Activated naive CD8-positive, alpha-beta T cell treated with anti-CD3 and anti-CD28 coated beads, Interleukin-2, amount 10 ng/mL, durations not matched to agents 7 days and 5 days (primary cell): ENCODE measurements at regions not wholly inside any gene's neighbourhood (a gene's known extent, or its start where the extent isn't known, plus 50 kb on each side); places are given as distances from the start of the nearest gene placed in this dataset.
"Not testable (repeated sequence)": the region's sequence is repeated elsewhere in the genome, so short reads cannot be mapped to it uniquely, and the experiment has no call there.

Experiments used
- ATAC-seq: fragments of 150-1000 bp; cut with Tn5 transposase; one replicate; pipeline ENCODE4 v1.10.0; 2021; ENCODE audit warnings: low read depth, moderate library complexity
- POLR2A ChIA-PET: fragments of 350-600 bp; sonication (Branson Sonifier 250); formaldehyde crosslinking; loops from one replicate; lab custom pipeline; 2021; ENCODE audit warnings: antibody characterized with exemption; lab: Charles Lee
- DNase-seq: peaks from one replicate; pipeline ENCODE4 v3.0.0; 2021
- H3K27ac Mint-ChIP-seq: one replicate; pipeline ENCODE4 v1.8.0; 2022; ENCODE audit warnings: mild to moderate bottlenecking, mixed read lengths
- H3K27me3 Mint-ChIP-seq: one replicate; pipeline ENCODE4 v1.8.0; 2022; ENCODE audit warnings: mild to moderate bottlenecking, moderate library complexity, mixed read lengths
- H3K36me3 Mint-ChIP-seq: one replicate; pipeline ENCODE4 v1.8.0; 2021; ENCODE audit warnings: mild to moderate bottlenecking, mixed read lengths
- H3K4me1 Mint-ChIP-seq: one replicate; pipeline ENCODE4 v1.8.0; 2021; ENCODE audit warnings: mixed read lengths
- H3K4me3 Mint-ChIP-seq: one replicate; pipeline ENCODE4 v1.8.0; 2022; ENCODE audit warnings: mild to moderate bottlenecking, moderate library complexity, mixed read lengths
- H3K9me3 Mint-ChIP-seq: one replicate; pipeline ENCODE4 v1.8.0; 2021; ENCODE audit warnings: mixed read lengths

DNA sequence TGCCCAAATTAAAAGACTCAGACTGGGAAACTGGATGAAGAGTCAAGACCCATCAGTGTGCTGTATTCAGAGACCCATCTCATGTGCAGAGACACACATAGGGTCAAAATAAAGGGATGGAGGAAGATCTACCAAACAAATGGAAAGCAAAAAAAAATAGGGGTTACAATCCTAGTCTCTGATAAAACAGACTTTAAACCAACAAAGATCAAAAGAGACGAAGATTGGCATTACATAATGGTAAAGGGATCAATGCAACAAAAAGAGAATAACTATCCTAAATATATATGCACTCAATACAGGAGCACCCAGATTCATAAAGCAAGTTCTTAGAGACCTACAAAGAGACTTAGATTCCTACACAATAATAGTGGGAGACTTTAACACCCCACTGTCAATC is 813.0 kb downstream of the SLC6A15 start:
- POLR2A ChIA-PET, ATAC-seq, H3K27me3 Mint-ChIP-seq, DNase-seq, H3K36me3 Mint-ChIP-seq, H3K4me3 Mint-ChIP-seq, H3K27ac Mint-ChIP-seq, H3K4me1 Mint-ChIP-seq: not testable (repeated sequence)
- H3K9me3 Mint-ChIP-seq: peaks cover 19% of the 10 kb centered on the region

- POLR2A ChIA-PET: no interaction called here
- Mint-ChIP-seq H3K27ac (no peak overlapping the region), H3K4me1 (no peaks in the 10 kb centered on the region), H3K27me3 (no peaks in the 10 kb centered on the region), H3K4me3 (no peak overlapping the region), H3K36me3 (no peaks in the 10 kb centered on the region), H3K9me3 (peaks cover 5% of the 10 kb centered on the region)
- DNase-seq: no peak
- no peak for ATAC-seq
These were observed 820.9 kb downstream of the SLC6A15 start for GRCh38 chr12:84091651-84092050.

DNA sequence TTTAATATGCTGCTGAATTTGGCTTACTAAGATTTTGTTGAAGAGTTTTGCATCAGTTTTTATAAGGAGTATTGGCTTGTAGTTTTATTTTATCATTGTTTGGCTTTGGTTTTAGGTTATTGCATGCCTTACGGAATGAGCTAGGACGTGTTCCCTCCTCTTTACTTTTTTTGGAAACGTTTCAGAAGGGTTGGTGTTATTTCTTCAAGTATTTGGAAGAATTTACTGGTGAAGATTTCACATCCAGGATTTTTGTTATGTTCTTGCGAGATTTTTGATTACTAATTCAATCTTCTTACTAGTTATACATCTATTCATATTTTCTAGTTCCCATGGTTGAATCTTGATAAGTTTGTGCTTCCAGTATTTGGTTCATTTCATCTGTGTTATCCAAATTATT is 823.2 kb downstream of the SLC6A15 start:
- POLR2A ChIA-PET: no interaction called here
- no peak overlapping the region for H3K27ac Mint-ChIP-seq
- no peaks in the 10 kb centered on the region for H3K4me1 Mint-ChIP-seq
- DNase-seq: no peak
- no peak for ATAC-seq
- H3K4me3 Mint-ChIP-seq: no peak overlapping the region
- no peaks in the 10 kb centered on the region for H3K36me3 Mint-ChIP-seq
- no peaks in the 10 kb centered on the region for H3K27me3 Mint-ChIP-seq
- H3K9me3 Mint-ChIP-seq: peaks cover 5% of the 10 kb centered on the region

DNA sequence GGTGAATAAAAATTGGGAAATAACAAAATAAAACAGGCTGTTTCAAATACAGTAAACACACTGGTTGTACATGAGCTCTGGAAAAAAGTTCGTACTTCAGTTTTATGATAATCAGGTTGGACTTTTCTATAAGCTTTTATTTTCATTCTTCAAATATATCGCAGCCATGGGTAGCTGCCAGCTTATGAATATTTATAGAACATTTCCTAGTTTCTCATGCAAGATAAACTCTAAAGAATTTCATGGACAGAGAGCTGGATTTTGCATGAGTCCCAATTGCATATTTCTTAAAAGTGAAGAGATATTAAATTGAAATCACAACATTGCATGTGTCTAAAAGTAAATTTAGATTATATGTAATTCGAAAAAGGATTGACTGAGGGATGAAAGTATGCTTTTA is 827.6 kb downstream of the SLC6A15 start:
- Mint-ChIP-seq H3K27me3 (no peaks in the 10 kb centered on the region), H3K4me3 (no peak overlapping the region), H3K4me1 (no peaks in the 10 kb centered on the region), H3K36me3 (no peaks in the 10 kb centered on the region), H3K9me3 (peaks cover 2% of the 10 kb centered on the region), H3K27ac (no peak overlapping the region)
- POLR2A ChIA-PET: no interaction called here
- ATAC-seq (no peak), DNase-seq (no peak)

DNA sequence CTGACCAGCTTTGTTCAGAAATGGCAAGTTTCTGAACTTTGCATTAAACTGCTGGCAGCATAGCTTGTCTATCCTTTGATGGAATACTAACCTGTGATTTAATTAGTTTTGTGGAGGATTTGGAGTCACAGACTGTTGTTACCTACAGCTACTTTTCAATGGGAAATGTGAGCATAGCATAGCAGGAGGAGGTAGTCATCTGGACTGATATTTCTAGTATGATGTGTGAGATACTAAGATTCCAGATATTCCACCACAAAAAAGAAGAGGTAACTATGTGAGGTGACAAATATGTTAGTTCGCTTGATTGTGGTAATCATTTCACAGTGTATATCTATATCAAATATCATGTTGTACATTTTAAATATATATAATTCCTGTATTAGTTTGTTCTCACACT is 833.0 kb downstream of the SLC6A15 start:
- Mint-ChIP-seq H3K9me3 (no peaks in the 10 kb centered on the region), H3K36me3 (no peaks in the 10 kb centered on the region), H3K27me3 (no peaks in the 10 kb centered on the region), H3K4me3 (no peak overlapping the region), H3K4me1 (no peaks in the 10 kb centered on the region), H3K27ac (no peak overlapping the region)
- POLR2A ChIA-PET: no interaction called here
- DNase-seq: no peak
- no peak for ATAC-seq

- no peaks in the 10 kb centered on the region for H3K36me3 Mint-ChIP-seq
- ATAC-seq (no peak), DNase-seq (no peak)
- POLR2A ChIA-PET: no interaction called here
- H3K4me3 Mint-ChIP-seq: no peak overlapping the region
- peaks cover 2% of the 10 kb centered on the region for H3K9me3 Mint-ChIP-seq
- no peaks in the 10 kb centered on the region for H3K4me1 Mint-ChIP-seq
- H3K27ac Mint-ChIP-seq: no peak overlapping the region
- H3K27me3 Mint-ChIP-seq: no peaks in the 10 kb centered on the region
These were observed 834.9 kb downstream of the SLC6A15 start for GRCh38 chr12:84077679-84078078.

DNA sequence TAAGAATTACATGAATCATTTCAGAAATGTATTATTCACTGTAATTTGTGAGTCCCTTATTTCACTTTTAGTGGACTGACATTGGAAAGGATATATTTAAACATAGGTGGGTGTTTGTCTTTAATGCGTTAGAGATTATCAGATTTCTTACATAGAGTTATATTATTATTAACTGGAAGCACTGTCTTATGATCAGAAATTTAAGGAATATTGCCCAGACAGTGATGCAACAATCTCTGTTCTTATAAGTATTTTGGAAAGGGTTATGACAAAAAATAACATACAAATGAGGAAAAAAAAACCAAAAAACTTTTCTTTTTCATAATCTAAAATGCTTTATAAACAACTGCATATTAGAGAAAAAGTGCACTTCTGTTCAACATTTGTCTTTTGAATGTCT is 836.6 kb downstream of the SLC6A15 start:
- no peaks in the 10 kb centered on the region for H3K27me3 Mint-ChIP-seq
- DNase-seq (no peak), ATAC-seq (no peak)
- no peaks in the 10 kb centered on the region for H3K36me3 Mint-ChIP-seq
- H3K9me3 Mint-ChIP-seq: peaks cover 2% of the 10 kb centered on the region
- POLR2A ChIA-PET: no interaction called here
- H3K27ac Mint-ChIP-seq: no peak overlapping the region
- H3K4me3 Mint-ChIP-seq: no peak overlapping the region
- H3K4me1 Mint-ChIP-seq: no peaks in the 10 kb centered on the region

DNA sequence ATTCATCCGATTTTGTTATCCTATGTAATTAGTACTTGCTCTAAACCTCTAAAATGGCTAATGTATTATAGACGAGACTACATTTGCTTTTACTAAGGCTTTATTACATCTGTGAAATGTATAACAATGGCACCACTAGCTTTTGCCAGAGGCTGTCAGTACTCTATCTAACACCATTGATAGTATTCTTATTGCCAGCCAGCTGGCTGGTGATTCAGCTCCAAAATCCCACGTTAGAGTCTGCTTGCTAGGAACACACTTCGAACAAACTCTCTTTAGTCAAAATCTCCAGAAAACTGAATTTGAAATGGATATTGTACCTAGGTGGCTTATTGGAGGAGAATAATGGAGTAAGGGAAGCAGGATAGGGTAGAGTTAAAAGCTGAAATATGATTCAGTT is 839.2 kb downstream of the SLC6A15 start:
- H3K4me1 Mint-ChIP-seq: no peaks in the 10 kb centered on the region
- no peak overlapping the region for H3K27ac Mint-ChIP-seq
- no peaks in the 10 kb centered on the region for H3K27me3 Mint-ChIP-seq
- DNase-seq (no peak), ATAC-seq (no peak)
- H3K4me3 Mint-ChIP-seq: no peak overlapping the region
- POLR2A ChIA-PET: no interaction called here
- no peaks in the 10 kb centered on the region for H3K36me3 Mint-ChIP-seq
- peaks cover 4% of the 10 kb centered on the region for H3K9me3 Mint-ChIP-seq

GRCh38 chr12:84072961-84073360 is 839.6 kb downstream of the SLC6A15 start:
- DNase-seq: no peak
- no peak overlapping the region for H3K4me3 Mint-ChIP-seq
- no peaks in the 10 kb centered on the region for H3K4me1 Mint-ChIP-seq
- H3K27me3 Mint-ChIP-seq: no peaks in the 10 kb centered on the region
- no peaks in the 10 kb centered on the region for H3K36me3 Mint-ChIP-seq
- no peak for ATAC-seq
- no peak overlapping the region for H3K27ac Mint-ChIP-seq
- peaks cover 4% of the 10 kb centered on the region for H3K9me3 Mint-ChIP-seq
- POLR2A ChIA-PET: no interaction called here

DNA sequence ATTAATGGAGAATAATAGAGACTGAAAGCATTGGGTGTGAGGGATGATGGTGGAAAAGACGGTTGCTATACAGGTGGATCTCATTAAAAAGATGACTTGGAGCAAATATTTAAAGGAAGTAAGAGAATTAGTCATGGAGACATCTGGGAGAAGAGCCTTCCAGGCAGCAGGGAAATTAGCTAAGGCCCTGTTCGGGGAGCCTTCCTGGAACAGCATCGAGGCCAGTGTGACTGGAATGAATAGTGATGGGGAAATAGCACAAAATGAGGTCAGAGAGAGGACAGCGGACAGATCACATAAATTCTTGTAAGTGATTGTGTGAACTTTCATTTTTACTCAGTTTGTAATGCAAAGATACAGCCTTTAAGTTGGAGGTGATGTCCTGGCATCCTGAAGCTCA is 842.3 kb downstream of the SLC6A15 start:
- H3K27me3 Mint-ChIP-seq: no peaks in the 10 kb centered on the region
- no peaks in the 10 kb centered on the region for H3K36me3 Mint-ChIP-seq
- peaks cover 6% of the 10 kb centered on the region for H3K9me3 Mint-ChIP-seq
- H3K4me3 Mint-ChIP-seq: no peak overlapping the region
- ATAC-seq: no peak
- POLR2A ChIA-PET: no interaction called here
- no peaks in the 10 kb centered on the region for H3K4me1 Mint-ChIP-seq
- no peak for DNase-seq
- H3K27ac Mint-ChIP-seq: no peak overlapping the region

DNA sequence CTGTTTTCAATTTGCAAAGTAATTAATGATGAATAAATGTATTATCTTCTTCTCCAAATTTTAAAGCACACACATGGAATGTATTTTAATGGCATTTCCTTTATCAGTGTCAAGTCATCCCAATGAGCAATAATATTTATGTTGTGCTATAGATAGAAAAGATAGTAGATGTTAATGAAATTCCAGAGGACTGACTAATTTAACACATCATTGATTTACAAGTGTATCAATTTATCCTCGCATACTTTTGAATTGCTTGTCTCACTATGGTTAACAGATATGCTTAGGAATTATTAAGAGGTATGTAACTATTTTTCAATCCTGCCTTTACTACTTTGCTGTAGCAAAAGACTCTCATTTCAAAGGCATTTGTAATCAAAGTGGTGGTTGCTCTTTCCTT is 842.9 kb downstream of the SLC6A15 start:
- no peak for ATAC-seq
- Mint-ChIP-seq H3K36me3 (no peaks in the 10 kb centered on the region), H3K27me3 (no peaks in the 10 kb centered on the region), H3K4me1 (no peaks in the 10 kb centered on the region), H3K9me3 (peaks cover 6% of the 10 kb centered on the region), H3K27ac (no peak overlapping the region), H3K4me3 (no peak overlapping the region)
- DNase-seq: no peak
- POLR2A ChIA-PET: no interaction called here

DNA sequence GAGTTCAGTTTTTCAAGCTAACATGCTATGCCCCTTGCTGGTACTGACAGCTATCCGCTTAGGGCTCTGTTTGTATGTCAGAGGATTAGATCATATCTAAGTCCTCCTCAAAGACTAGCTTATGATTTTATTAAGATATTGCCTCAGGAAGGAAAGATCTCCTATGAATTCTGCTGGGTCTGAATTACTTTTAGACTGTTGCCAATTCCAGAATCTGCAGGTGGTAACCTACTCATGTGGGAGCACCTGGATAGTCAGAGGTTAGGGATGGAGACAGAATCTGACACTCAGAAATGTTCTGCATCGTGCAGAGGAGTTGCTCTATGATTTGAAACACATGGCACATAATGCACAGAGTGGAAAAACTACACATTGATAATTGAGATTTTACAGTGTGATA is 843.4 kb downstream of the SLC6A15 start:
- Mint-ChIP-seq H3K4me3 (no peak overlapping the region), H3K27ac (no peak overlapping the region), H3K27me3 (no peaks in the 10 kb centered on the region), H3K36me3 (no peaks in the 10 kb centered on the region), H3K4me1 (no peaks in the 10 kb centered on the region), H3K9me3 (peaks cover 6% of the 10 kb centered on the region)
- ATAC-seq: no peak
- POLR2A ChIA-PET: no interaction called here
- no peak for DNase-seq

DNA sequence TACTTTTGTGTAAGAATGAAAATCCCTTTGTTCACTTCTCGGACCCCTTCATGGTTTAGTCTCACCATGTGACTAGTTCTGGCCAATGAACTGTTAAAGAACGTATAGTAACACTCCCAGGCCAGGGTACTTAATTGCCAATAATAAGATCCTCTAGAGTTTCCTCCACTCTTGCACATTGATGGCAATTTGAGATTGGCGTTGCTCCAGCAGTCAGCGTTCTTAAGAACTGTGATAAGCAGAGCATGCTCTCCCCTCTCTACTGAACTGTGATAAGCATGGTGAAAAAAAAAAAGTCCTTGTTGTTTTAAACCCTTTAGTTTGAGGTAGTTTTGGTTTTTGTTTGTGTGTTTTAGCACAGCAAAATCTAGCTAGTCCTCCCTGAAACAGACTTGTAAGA is 854.5 kb downstream of the SLC6A15 start:
- no peaks in the 10 kb centered on the region for H3K36me3 Mint-ChIP-seq
- no peaks in the 10 kb centered on the region for H3K27me3 Mint-ChIP-seq
- H3K9me3 Mint-ChIP-seq: peaks cover 4% of the 10 kb centered on the region
- no peak overlapping the region for H3K4me3 Mint-ChIP-seq
- DNase-seq (no peak), ATAC-seq (no peak)
- POLR2A ChIA-PET: no interaction called here
- H3K4me1 Mint-ChIP-seq: no peaks in the 10 kb centered on the region
- H3K27ac Mint-ChIP-seq: no peak overlapping the region

DNA sequence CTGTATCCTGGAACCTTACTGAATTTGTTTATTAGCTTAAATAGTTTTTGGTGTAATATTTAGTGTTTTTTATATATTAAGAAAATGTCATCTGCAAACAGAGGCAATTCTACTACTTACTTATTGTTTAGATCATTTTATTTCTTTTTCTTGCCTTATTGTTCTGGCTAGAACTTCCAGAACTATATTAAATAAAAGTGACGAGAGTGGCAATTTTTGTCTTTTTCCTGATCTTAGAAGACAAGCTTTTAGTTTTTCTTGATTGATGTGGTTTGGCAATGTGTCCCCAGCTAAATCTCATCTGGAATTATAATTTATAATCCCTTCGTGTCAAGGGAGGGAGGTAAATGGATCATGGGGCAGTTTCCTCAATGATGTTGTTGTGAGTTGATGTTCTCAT is 857.8 kb downstream of the SLC6A15 start:
- no peaks in the 10 kb centered on the region for H3K4me1 Mint-ChIP-seq
- peaks cover 4% of the 10 kb centered on the region for H3K9me3 Mint-ChIP-seq
- no peaks in the 10 kb centered on the region for H3K27me3 Mint-ChIP-seq
- DNase-seq (no peak), ATAC-seq (no peak)
- H3K4me3 Mint-ChIP-seq: no peak overlapping the region
- POLR2A ChIA-PET: no interaction called here
- no peak overlapping the region for H3K27ac Mint-ChIP-seq
- H3K36me3 Mint-ChIP-seq: no peaks in the 10 kb centered on the region

- POLR2A ChIA-PET: no interaction called here
- DNase-seq (no peak), ATAC-seq (no peak)
- no peaks in the 10 kb centered on the region for H3K4me1 Mint-ChIP-seq
- no peak overlapping the region for H3K27ac Mint-ChIP-seq
- no peaks in the 10 kb centered on the region for H3K36me3 Mint-ChIP-seq
- H3K9me3 Mint-ChIP-seq: no peaks in the 10 kb centered on the region
- no peak overlapping the region for H3K4me3 Mint-ChIP-seq
- H3K27me3 Mint-ChIP-seq: no peaks in the 10 kb centered on the region
These were observed 864.7 kb downstream of the SLC6A15 start for GRCh38 chr12:84047881-84048280.
